ENCODE measurements at regions not wholly inside any gene's neighbourhood (a gene's known extent, or its start where the extent isn't known, plus 50 kb on each side); places are given as distances from the start of the nearest gene placed in this dataset.

DNA sequence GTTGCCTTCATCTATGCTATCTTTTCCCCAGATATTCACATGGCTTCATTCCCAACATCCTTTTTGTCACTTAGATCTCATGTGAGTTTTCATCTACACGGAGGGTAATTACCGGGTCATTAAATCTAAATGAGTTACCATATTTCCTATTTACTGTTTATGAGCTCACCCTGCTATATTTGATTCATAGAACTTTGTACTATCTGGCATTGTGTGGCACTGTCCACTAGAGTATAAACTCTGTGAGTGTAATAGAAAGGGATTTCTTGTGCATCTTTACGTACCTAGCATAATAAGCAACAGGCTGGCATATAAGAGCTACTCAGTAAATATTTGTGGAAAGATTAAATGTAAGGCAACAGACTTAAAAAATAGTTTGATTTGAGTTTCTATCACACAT, 86.1 kb upstream of the LMO3 start:
- no peak for DNase-seq
- in situ Hi-C loops (cut with HindIII; ENCODE audit: low pct_ligation_motif_present, low pct_unique_long_range_greater_than_20kb, low sequenced_read_pairs) = no loop called here

- no peak for DNase-seq
- in situ Hi-C loops (cut with HindIII; ENCODE audit: low pct_ligation_motif_present, low pct_unique_long_range_greater_than_20kb, low sequenced_read_pairs) = no loop called here
Observed at GRCh38 chr12:16691624-16692023, 85.7 kb upstream of the LMO3 start.

GRCh38 chr12:16688200-16688599, 82.2 kb upstream of the LMO3 start:
- no peak for DNase-seq
- in situ Hi-C loops (cut with HindIII; ENCODE audit: low pct_ligation_motif_present, low pct_unique_long_range_greater_than_20kb, low sequenced_read_pairs) = no loop called here

- in situ Hi-C loops (cut with HindIII; ENCODE audit: low pct_ligation_motif_present, low pct_unique_long_range_greater_than_20kb, low sequenced_read_pairs) = no loop called here
Observed at GRCh38 chr12:16685107-16685506, 79.1 kb upstream of the LMO3 start.

DNA sequence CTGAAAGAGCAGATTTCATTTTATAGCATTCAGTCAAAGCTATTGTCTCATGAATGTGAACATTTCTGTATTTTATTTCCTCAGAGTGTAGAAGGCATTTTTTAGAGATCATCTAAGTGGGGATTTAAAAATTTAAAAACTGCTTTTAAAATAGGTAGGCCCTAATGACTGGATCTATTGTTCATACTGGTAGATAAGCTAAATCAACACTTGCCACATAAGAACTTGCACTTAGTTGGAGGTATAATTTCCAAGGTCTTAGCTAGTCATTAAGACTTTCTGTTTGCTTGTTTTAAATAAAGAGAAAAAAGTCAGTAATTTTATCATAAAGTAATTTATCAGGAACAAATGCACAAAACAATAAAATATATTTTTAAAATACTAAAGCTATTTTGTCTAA, 75.2 kb upstream of the LMO3 start:
- DNase-seq = no peak
- in situ Hi-C loops (cut with HindIII; ENCODE audit: low pct_ligation_motif_present, low pct_unique_long_range_greater_than_20kb, low sequenced_read_pairs) = no loop called here

More at GRCh38 chr12:16685107-16685506, 79.1 kb upstream of the LMO3 start:
- peak; percentile 18 for DNase-seq

- no peak for DNase-seq
- in situ Hi-C loops (cut with HindIII; ENCODE audit: low pct_ligation_motif_present, low pct_unique_long_range_greater_than_20kb, low sequenced_read_pairs) = no loop called here
Observed at GRCh38 chr12:16675438-16675837, 69.5 kb upstream of the LMO3 start.

GRCh38 chr12:16674885-16675284, 68.9 kb upstream of the LMO3 start:
- in situ Hi-C loops (cut with HindIII; ENCODE audit: low pct_ligation_motif_present, low pct_unique_long_range_greater_than_20kb, low sequenced_read_pairs) = no loop called here
- DNase-seq = no peak

DNA sequence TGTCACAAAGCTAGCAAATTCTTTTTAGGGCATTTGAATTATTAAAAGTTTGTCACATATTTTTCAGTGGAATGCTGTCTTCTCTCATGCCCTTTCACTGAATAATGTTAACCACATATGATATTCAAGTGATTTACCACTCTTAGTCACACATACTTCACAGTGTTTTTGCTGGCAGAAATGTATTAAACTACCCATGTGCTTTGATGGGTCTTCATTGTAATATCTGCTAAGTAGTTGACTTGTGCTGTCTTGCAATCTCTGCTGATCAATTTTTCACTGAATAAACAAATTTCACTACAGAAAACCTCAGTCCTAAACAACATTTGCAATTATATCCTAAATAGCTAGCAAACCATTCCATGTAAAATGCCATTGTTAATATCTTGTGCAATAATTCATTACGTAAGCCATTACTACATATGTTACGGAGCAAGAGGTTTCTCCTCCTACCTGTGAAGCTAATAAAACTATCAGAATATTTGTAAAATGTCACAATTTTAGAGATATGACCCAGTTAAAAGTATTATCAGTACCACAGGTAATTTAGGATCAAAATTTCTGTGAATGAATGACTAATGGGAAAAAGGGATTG, 64.6 kb upstream of the LMO3 start:
- in situ Hi-C loops (cut with HindIII; ENCODE audit: low pct_ligation_motif_present, low pct_unique_long_range_greater_than_20kb, low sequenced_read_pairs) = no loop called here
- peak; percentile 6 for DNase-seq

DNA sequence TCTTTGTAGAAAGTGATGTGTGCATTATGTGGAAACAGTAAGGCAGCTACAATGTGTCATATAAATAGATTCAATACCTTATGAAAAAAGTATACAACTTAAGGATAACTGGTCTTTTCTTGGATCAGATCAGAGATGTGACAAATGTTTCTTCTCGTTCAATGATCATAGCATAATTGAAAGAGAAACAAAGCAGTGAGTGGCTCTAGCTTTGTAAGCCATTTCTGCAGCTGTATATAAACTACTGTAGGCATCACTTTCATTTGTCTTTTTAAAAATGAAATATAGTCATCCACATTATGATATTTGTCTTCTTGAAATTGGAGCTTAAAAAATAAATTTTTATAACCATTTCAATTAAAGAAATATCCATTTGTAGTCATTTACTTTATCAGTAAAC, 63.8 kb upstream of the LMO3 start:
- in situ Hi-C loops (cut with HindIII; ENCODE audit: low pct_ligation_motif_present, low pct_unique_long_range_greater_than_20kb, low sequenced_read_pairs) = no loop called here
- no peak for DNase-seq

- DNase-seq = no peak
- in situ Hi-C loops (cut with HindIII; ENCODE audit: low pct_ligation_motif_present, low pct_unique_long_range_greater_than_20kb, low sequenced_read_pairs) = no loop called here
Observed at GRCh38 chr12:16668198-16668597, 62.2 kb upstream of the LMO3 start.

GRCh38 chr12:16658699-16659098, 52.7 kb upstream of the LMO3 start:
- in situ Hi-C loops (cut with HindIII; ENCODE audit: low pct_ligation_motif_present, low pct_unique_long_range_greater_than_20kb, low sequenced_read_pairs) = no loop called here
- no peak for DNase-seq
